Hippocampal formation (tissue), 2 donors: ENCODE measurements at regions not wholly inside any gene's neighbourhood (a gene's known extent, or its start where the extent isn't known, plus 50 kb on each side); places are given as distances from the start of the nearest gene placed in this dataset.

ENCODE experiments used
- DNase-seq, 2 donors: peaks; one replicate each; lab custom pipeline; 2025; lab: John Stamatoyannopoulos, UW

DNA sequence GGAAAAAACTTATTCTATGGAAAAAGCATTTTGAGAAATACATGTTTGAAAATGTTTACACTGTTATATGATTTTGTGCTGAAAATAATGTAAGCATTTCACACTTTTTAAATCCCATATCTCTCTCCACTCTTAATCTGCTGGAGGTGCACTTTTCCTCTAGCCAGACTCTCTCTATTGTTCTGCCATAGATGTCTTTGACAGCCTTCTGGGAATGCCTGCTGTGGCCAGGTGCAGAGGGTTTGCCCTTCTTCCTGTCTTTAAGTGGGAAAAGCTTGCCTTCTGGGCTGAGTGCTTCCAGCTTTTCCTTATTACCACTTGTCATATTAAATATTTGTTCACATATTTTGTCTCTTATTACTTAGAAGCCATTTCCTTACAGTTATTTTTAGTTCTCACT is 60.1 kb upstream of the PPM1H start:
- no peak for DNase-seq

DNA sequence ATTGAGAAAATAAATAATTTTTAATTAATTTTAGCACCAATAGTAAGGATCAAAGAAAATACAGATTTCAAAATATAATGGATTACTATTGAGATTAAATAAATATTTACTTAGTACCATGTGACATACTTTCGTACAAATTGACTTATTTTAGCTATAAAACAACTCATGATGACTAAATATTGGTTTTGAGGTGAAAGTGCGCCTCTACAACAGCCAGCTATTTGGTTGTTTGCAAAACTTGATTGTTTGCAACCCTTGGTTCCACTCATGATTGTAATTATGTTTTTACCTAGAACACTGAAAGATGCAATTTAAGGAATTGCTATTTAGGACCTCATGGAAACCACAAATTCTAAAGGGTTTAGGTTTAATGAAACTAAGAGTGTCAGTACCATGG is 51.9 kb upstream of the PPM1H start:
- DNase-seq: no peak
